Body of pancreas (tissue), 4 donors: ENCODE measurements at regions not wholly inside any gene's neighbourhood (a gene's known extent, or its start where the extent isn't known, plus 50 kb on each side); places are given as distances from the start of the nearest gene placed in this dataset.

Source experiments
- CTCF ChIP-seq, 7 experiments: fragments of 450-650 bp in 4 of 7; fragments of 200-600 bp in 3 of 7; sonication (generic) in 3 of 7; IDR thresholded peaks; one replicate each; pipeline ENCODE4 v1.5.1; 2016 to 2019; ENCODE audit warnings: antibody characterized with exemption in 7 of 7
- POLR2A ChIP-seq, 3 donors: fragments of 450-650 bp; IDR thresholded peaks; one replicate each; pipeline ENCODE4 v1.6.1; 2016; ENCODE audit warnings: antibody characterized with exemption in 3 of 3, mild to moderate bottlenecking in 2 of 3

- TF ChIP-seq POLR2A (IDR thresholded peaks at IDR 0.05) (no peak), CTCF (IDR thresholded peaks at IDR 0.05) (no peak)
These were observed 1242.9 kb downstream of the C4orf33 start for GRCh38 chr4:130338851-130339250.
